ENCODE measurements at regions not wholly inside any gene's neighbourhood (a gene's known extent, or its start where the extent isn't known, plus 50 kb on each side); places are given as distances from the start of the nearest gene placed in this dataset.

DNA sequence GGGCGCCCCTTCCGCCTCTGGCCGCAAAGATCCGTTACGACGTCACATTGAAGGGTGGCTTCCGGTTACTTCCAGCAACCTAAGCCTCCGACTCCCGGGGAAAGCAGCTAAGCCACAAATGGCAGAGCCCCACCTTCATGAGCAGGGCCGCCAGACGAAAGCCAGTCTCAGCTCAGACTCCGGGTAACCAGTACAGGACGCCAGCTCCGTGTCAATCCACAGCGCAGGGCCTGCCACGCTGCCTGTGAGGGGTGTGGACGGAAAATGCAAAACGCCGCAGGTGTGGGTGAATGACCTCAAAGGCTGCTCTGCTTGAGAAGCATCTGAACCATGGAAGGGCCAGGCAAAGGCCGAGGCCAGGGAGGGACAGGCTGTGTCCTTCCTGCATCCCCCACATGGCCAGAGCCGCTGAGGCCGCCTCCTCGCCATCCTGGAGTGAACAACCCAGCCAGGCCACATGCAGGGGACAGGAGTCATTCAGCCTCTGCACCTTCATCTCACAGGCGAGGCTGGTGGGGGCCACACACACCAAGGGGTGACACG, 53.5 kb upstream of the PPP2R2D start:
- H3K27ac ChIP-seq (ENCODE audit: low read depth, low read length), result no peak overlapping the region
- no peaks in the 10 kb centered on the region for H3K79me2 ChIP-seq (ENCODE audit: control insufficient read depth, low read length)
- no peaks in the 10 kb centered on the region for H3K4me1 ChIP-seq (ENCODE audit: control insufficient read depth, low read length)
- H3K27me3 ChIP-seq (ENCODE audit: control insufficient read depth, low read length), result no peaks in the 10 kb centered on the region
- H3K4me2 ChIP-seq (ENCODE audit: low read length), result no peak overlapping the region
- H3K36me3 ChIP-seq (ENCODE audit: control insufficient read depth, low read length), result no peaks in the 10 kb centered on the region
- H3F3A ChIP-seq (ENCODE audit: control insufficient read depth, insufficient read depth), result no peaks in the 10 kb centered on the region
- no peaks in the 10 kb centered on the region for H3K9me2 ChIP-seq (replicated peaks; ENCODE audit: control insufficient read depth, low read length)
- no peaks in the 10 kb centered on the region for H3K9me3 ChIP-seq (ENCODE audit: control insufficient read depth, insufficient read depth, low read length)
- no peak overlapping the region for H3K4me3 ChIP-seq (ENCODE audit: low read length)
- TF ChIP-seq, protein P1, sequence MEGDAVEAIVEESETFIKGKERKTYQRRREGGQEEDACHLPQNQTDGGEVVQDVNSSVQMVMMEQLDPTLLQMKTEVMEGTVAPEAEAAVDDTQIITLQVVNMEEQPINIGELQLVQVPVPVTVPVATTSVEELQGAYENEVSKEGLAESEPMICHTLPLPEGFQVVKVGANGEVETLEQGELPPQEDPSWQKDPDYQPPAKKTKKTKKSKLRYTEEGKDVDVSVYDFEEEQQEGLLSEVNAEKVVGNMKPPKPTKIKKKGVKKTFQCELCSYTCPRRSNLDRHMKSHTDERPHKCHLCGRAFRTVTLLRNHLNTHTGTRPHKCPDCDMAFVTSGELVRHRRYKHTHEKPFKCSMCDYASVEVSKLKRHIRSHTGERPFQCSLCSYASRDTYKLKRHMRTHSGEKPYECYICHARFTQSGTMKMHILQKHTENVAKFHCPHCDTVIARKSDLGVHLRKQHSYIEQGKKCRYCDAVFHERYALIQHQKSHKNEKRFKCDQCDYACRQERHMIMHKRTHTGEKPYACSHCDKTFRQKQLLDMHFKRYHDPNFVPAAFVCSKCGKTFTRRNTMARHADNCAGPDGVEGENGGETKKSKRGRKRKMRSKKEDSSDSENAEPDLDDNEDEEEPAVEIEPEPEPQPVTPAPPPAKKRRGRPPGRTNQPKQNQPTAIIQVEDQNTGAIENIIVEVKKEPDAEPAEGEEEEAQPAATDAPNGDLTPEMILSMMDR (IDR thresholded peaks at IDR 0.05; ENCODE audit: low read depth, low read length, poor library complexity, severe bottlenecking), result no peak
- no peak for TF ChIP-seq EZH2phosphoT487 (IDR thresholded peaks at IDR 0.05; ENCODE audit: borderline replicate concordance, low read length)
- no peaks in the 10 kb centered on the region for H4K20me1 ChIP-seq (ENCODE audit: control insufficient read depth, insufficient read depth, low read depth, low read length)

DNA sequence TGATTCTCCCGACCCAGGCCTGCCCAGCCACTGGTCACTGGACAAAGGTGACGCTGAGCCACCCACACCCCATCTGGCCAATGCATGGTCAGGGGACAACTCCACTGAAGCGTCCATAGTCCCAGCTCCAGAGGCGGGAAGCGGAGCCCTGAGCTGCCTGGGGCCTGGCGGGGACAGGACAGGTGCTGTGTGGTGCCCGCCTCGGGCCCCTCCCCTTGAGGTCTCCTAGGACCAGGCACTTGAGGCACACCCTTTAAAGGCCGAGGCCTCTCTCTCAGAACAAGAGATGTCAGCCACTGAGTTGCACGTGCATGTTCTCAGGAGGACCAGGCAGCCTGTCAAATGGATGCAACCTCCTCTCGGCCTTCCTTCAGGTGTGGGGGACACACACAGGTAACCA, 52.5 kb upstream of the PPP2R2D start:
- no peaks in the 10 kb centered on the region for H3K79me2 ChIP-seq (ENCODE audit: control insufficient read depth, low read length)
- no peaks in the 10 kb centered on the region for H3F3A ChIP-seq (ENCODE audit: control insufficient read depth, insufficient read depth)
- TF ChIP-seq EZH2phosphoT487 (IDR thresholded peaks at IDR 0.05; ENCODE audit: borderline replicate concordance, low read length), result no peak
- TF ChIP-seq, protein P1 (IDR thresholded peaks at IDR 0.05; ENCODE audit: low read depth, low read length, poor library complexity, severe bottlenecking), result no peak
- H3K9me3 ChIP-seq (ENCODE audit: control insufficient read depth, insufficient read depth, low read length), result no peaks in the 10 kb centered on the region
- no peaks in the 10 kb centered on the region for H3K4me1 ChIP-seq (ENCODE audit: control insufficient read depth, low read length)
- no peak overlapping the region for H3K27ac ChIP-seq (ENCODE audit: low read depth, low read length)
- no peaks in the 10 kb centered on the region for H4K20me1 ChIP-seq (ENCODE audit: control insufficient read depth, insufficient read depth, low read depth, low read length)
- no peak overlapping the region for H3K4me2 ChIP-seq (ENCODE audit: low read length)
- no peaks in the 10 kb centered on the region for H3K27me3 ChIP-seq (ENCODE audit: control insufficient read depth, low read length)
- no peaks in the 10 kb centered on the region for H3K36me3 ChIP-seq (ENCODE audit: control insufficient read depth, low read length)
- H3K9me2 ChIP-seq (replicated peaks; ENCODE audit: control insufficient read depth, low read length), result no peaks in the 10 kb centered on the region
- no peak overlapping the region for H3K4me3 ChIP-seq (ENCODE audit: low read length)

DNA sequence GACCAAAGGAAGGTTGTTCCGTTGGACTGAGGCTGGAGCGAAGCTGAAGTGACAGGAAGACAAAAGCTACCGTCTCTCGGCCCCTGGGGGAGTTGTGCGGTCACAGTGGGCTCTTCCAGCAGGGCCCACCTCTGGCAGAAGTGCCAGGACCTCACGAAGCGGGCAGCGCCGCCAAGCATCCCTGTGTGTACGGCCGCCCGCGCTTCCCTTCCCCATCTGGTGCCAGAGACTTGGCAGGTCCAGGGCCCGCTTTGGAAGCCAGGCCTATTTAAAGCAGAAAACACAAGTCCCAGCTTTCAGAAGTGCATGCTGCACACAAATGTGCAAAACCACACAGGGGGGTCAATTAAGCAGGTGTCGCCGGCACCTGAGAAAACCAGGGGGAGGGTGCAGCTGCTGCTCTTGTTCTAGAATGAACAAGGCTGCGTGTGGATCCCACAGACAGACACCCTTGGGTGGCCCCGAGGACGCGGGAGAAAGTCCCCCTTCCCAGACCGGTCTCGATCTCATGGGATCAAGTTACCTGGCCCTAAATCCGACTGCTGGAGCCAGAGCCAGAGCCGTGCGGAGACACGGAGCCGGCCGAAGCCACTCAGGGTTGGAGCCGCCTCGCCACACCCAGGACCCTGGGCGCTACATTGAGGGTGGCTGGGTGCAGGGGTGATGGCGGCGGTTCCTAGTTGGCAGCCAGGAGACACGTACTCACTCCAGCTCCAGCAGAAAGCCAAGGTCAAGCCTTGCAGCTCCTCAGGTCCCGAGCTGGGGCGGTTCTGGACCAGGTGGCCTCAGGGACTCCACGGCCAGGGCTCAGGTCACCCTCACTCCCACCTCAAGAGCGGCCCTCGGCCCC, 51.8 kb upstream of the PPP2R2D start:
- TF ChIP-seq EZH2phosphoT487 (IDR thresholded peaks at IDR 0.05; ENCODE audit: borderline replicate concordance, low read length), result no peak
- TF ChIP-seq, protein P1 (IDR thresholded peaks at IDR 0.05; ENCODE audit: low read depth, low read length, poor library complexity, severe bottlenecking), result no peak
- H3K4me1 ChIP-seq (ENCODE audit: control insufficient read depth, low read length), result no peaks in the 10 kb centered on the region
- H3K9me3 ChIP-seq (ENCODE audit: control insufficient read depth, insufficient read depth, low read length), result no peaks in the 10 kb centered on the region
- H3K27me3 ChIP-seq (ENCODE audit: control insufficient read depth, low read length), result no peaks in the 10 kb centered on the region
- H3K79me2 ChIP-seq (ENCODE audit: control insufficient read depth, low read length), result no peaks in the 10 kb centered on the region
- no peaks in the 10 kb centered on the region for H3K9me2 ChIP-seq (replicated peaks; ENCODE audit: control insufficient read depth, low read length)
- no peaks in the 10 kb centered on the region for H3F3A ChIP-seq (ENCODE audit: control insufficient read depth, insufficient read depth)
- no peak overlapping the region for H3K27ac ChIP-seq (ENCODE audit: low read depth, low read length)
- no peaks in the 10 kb centered on the region for H3K36me3 ChIP-seq (ENCODE audit: control insufficient read depth, low read length)
- no peak overlapping the region for H3K4me3 ChIP-seq (ENCODE audit: low read length)
- H4K20me1 ChIP-seq (ENCODE audit: control insufficient read depth, insufficient read depth, low read depth, low read length), result no peaks in the 10 kb centered on the region
- H3K4me2 ChIP-seq (ENCODE audit: low read length), result no peak overlapping the region

Data from DOHH2 (cell line).